B cell (primary cell): ENCODE measurements at regions not wholly inside any gene's neighbourhood (a gene's known extent, or its start where the extent isn't known, plus 50 kb on each side); places are given as distances from the start of the nearest gene placed in this dataset.

ENCODE experiments used
- ATAC-seq: fragments of 200-7000 bp; cut with Tn5 transposase; one replicate; pipeline ENCODE4 v1.10.0; 2021; ENCODE audit warnings: low read depth, mild to moderate bottlenecking, moderate number of reproducible peaks, moderate library complexity
- CTCF ChIA-PET: fragments of 350-600 bp; sonication (Branson Sonifier 250); formaldehyde crosslinking; loops from one replicate; lab custom pipeline; 2021; ENCODE audit warnings: antibody characterized with exemption, inconsistent platforms; lab: Charles Lee
- POLR2A ChIA-PET: fragments of 350-600 bp; sonication (Branson Sonifier 250); formaldehyde crosslinking; loops from one replicate; lab custom pipeline; 2021; ENCODE audit warnings: antibody characterized with exemption; lab: Charles Lee
- DNase-seq: peaks from one replicate; pipeline ENCODE4 v3.0.0; 2013
- H2AFZ ChIP-seq: 2 replicates; pipeline ENCODE4 v1.6.1; 2012; ENCODE audit warnings: mild to moderate bottlenecking, low read depth, low read length; ENCODE audit not compliant: insufficient read depth, poor library complexity, severe bottlenecking
- H3K27ac ChIP-seq, 2 donors: 1 replicate in 1 of 2; 2 replicates in 1 of 2; pipeline ENCODE4 v1.5.1; 2012 to 2013; ENCODE audit warnings: low read length in 2 of 2, mild to moderate bottlenecking in 2 of 2, moderate library complexity in 1 of 2
- H3K27me3 ChIP-seq, 4 experiments: fragments of 200-600 bp in 1 of 4; sonication (generic) in 1 of 4; replicated peaks in 1 of 4; 1 replicate in 2 of 4; 2 replicates in 2 of 4; pipeline versions ENCODE4 v1.6.1 to v1.7.0; 2013 to 2016; ENCODE audit warnings: low read length in 3 of 4, mild to moderate bottlenecking in 2 of 4, mixed read lengths in 1 of 4, moderate library complexity in 1 of 4; ENCODE audit not compliant: insufficient read depth in 4 of 4, control insufficient read depth in 3 of 4; ENCODE audit errors: control extremely low read depth in 1 of 4
- H3K36me3 ChIP-seq, 2 experiments: replicated peaks in 1 of 2; 1 replicate in 1 of 2; 2 replicates in 1 of 2; pipeline versions ENCODE4 v1.6.1 to v1.7.1; 2013; ENCODE audit warnings: low read length in 1 of 2; ENCODE audit not compliant: insufficient read depth in 2 of 2, control insufficient read depth in 1 of 2; ENCODE audit errors: control extremely low read depth in 1 of 2, extremely low read depth in 1 of 2
- H3K4me1 ChIP-seq, 2 donors: fragments of 200-600 bp in 1 of 2; sonication (generic) in 1 of 2; 1 replicate in 1 of 2; 2 replicates in 1 of 2; pipeline versions ENCODE4 v1.5.1 to v1.6.1; 2013 to 2017; ENCODE audit warnings: low read length in 2 of 2; ENCODE audit not compliant: control insufficient read depth in 2 of 2, insufficient read depth in 2 of 2
- H3K4me2 ChIP-seq: replicated peaks from 2 replicates; pipeline ENCODE3; 2012; ENCODE audit warnings: mild to moderate bottlenecking, low read depth, low read length; ENCODE audit not compliant: poor library complexity, severe bottlenecking
- H3K4me3 ChIP-seq, 5 experiments: fragments of 200-600 bp in 1 of 5; sonication (generic) in 1 of 5; 1 replicate in 3 of 5; 2 replicates in 2 of 5; pipeline versions ENCODE4 v1.5.1 to v1.7.0; 2011 to 2016; ENCODE audit warnings: low read length in 4 of 5, mild to moderate bottlenecking in 4 of 5, low read depth in 2 of 5, control low read depth in 1 of 5, moderate library complexity in 1 of 5; ENCODE audit not compliant: insufficient read depth in 1 of 5; ENCODE audit errors: control extremely low read depth in 1 of 5, extremely low read depth in 1 of 5
- H3K79me2 ChIP-seq: fragments of 200-600 bp; sonication (generic); one replicate; pipeline ENCODE4 v1.6.0; 2016; ENCODE audit warnings: low read length; ENCODE audit not compliant: control insufficient read depth, insufficient read depth
- H3K9ac ChIP-seq: fragments of 200-600 bp; sonication (generic); 2 replicates; pipeline ENCODE4 v1.6.1; 2017; ENCODE audit warnings: mild to moderate bottlenecking, low read length, moderate library complexity
- H3K9me3 ChIP-seq, 3 donors: one replicate each; pipeline versions ENCODE4 v1.6.1 to v1.7.1; 2013; ENCODE audit warnings: low read length in 2 of 3; ENCODE audit not compliant: control insufficient read depth in 2 of 3, insufficient read depth in 1 of 3; ENCODE audit errors: control extremely low read depth in 1 of 3
- H4K20me1 ChIP-seq: 2 replicates; pipeline ENCODE4 v1.6.0; 2012; ENCODE audit warnings: mild to moderate bottlenecking, low read length; ENCODE audit not compliant: insufficient read depth, control insufficient read depth, poor library complexity, severe bottlenecking
- H3K27ac Mint-ChIP-seq: one replicate; pipeline ENCODE4 v1.8.0; 2021; ENCODE audit warnings: mixed read lengths
- H3K27me3 Mint-ChIP-seq: one replicate; pipeline ENCODE4 v1.8.0; 2021; ENCODE audit warnings: mixed read lengths
- H3K4me1 Mint-ChIP-seq: one replicate; pipeline ENCODE4 v1.8.0; 2021; ENCODE audit warnings: mixed read lengths
- H3K4me3 Mint-ChIP-seq: one replicate; pipeline ENCODE4 v1.8.0; 2021; ENCODE audit warnings: mixed read lengths
- H3K9me3 Mint-ChIP-seq: one replicate; pipeline ENCODE4 v1.8.0; 2022; ENCODE audit warnings: mixed read lengths; ENCODE audit not compliant: insufficient read depth
- CTCF ChIP-seq: fragments of 200-600 bp; IDR thresholded peaks from one replicate; pipeline ENCODE4 v1.8.0; 2022; ENCODE audit warnings: antibody characterized with exemption, mild to moderate bottlenecking
- EZH2 ChIP-seq: IDR thresholded peaks from 2 replicates; pipeline ENCODE4 v1.6.1; 2012; ENCODE audit warnings: borderline replicate concordance, low read depth, mild to moderate bottlenecking, moderate library complexity, low read length; ENCODE audit not compliant: insufficient read depth, poor library complexity, severe bottlenecking
- WGBS: methylation state at CpG from one replicate; pipeline ENCODE4 v1.1.5; 2013; ENCODE audit warnings: missing lambda C conversion rate; ENCODE audit not compliant: insufficient coverage; 5-methylcytosine and 5-hydroxymethylcytosine counted together
- intact Hi-C: fragments of 100-400 bp; cut with micrococcal nuclease; formaldehyde crosslinking; loops from one replicate; pipeline ENCODE4 v1.10.0; 2022

GRCh38 chr1:60913039-60913438 is 169.3 kb upstream of the NFIA start:
- no peaks in the 10 kb centered on the region for H3K36me3 ChIP-seq
- no peaks in the 10 kb centered on the region for H3K27me3 ChIP-seq
- H3K4me2 ChIP-seq: no peak overlapping the region
- Mint-ChIP-seq H3K4me1 (no peaks in the 10 kb centered on the region), H3K27me3 (peaks cover 12% of the 10 kb centered on the region), H3K4me3 (no peak overlapping the region), H3K27ac (no peak overlapping the region), H3K9me3 (peaks cover 3% of the 10 kb centered on the region)
- TF ChIP-seq EZH2 (no peak), CTCF (no peak)
- H4K20me1 ChIP-seq: no peaks in the 10 kb centered on the region
- WGBS: 90% methylated on average over 2 of the region's 3 CpGs
- H2AFZ ChIP-seq: no peak overlapping the region
- intact Hi-C loops: no loop called here
- no peaks in the 10 kb centered on the region for H3K9me3 ChIP-seq
- POLR2A ChIA-PET: no interaction called here
- ATAC-seq: no peak
- no peaks in the 10 kb centered on the region for H3K79me2 ChIP-seq
- no peak overlapping the region for H3K9ac ChIP-seq
- no peaks in the 10 kb centered on the region for H3K4me1 ChIP-seq
- H3K27ac ChIP-seq: no peak overlapping the region
- CTCF ChIA-PET: no interaction called here
- no peak for DNase-seq
- H3K4me3 ChIP-seq: no peak overlapping the region

- Histone ChIP-seq H3K79me2 (no peaks in the 10 kb centered on the region), H2AFZ (no peak overlapping the region), H4K20me1 (no peaks in the 10 kb centered on the region), H3K9ac (no peak overlapping the region), H3K9me3 (no peaks in the 10 kb centered on the region), H3K27ac (no peak overlapping the region), H3K27me3 (no peaks in the 10 kb centered on the region), H3K4me2 (no peak overlapping the region), H3K36me3 (no peaks in the 10 kb centered on the region), H3K4me1 (no peaks in the 10 kb centered on the region), H3K4me3 (no peak overlapping the region)
- no peaks in the 10 kb centered on the region for H3K4me1 Mint-ChIP-seq
- H3K27me3 Mint-ChIP-seq: peaks cover 12% of the 10 kb centered on the region
- ATAC-seq (no peak), DNase-seq (no peak)
- WGBS: 2% methylated on average over 9 of the region's 9 CpGs
- H3K4me3 Mint-ChIP-seq: no peak overlapping the region
- H3K27ac Mint-ChIP-seq: no peak overlapping the region
- intact Hi-C loops: no loop called here
- TF ChIP-seq CTCF: no peak
- no peak for TF ChIP-seq EZH2
- POLR2A ChIA-PET: no interaction called here
- H3K9me3 Mint-ChIP-seq: peaks cover 3% of the 10 kb centered on the region
- CTCF ChIA-PET: interaction anchor here (0.9 kb wide), 1 partner anchor 13 kb away, joined by 3 read pairs; no protein-coding TSS in a partner anchor
Observed at GRCh38 chr1:60911966-60912697, 170.2 kb upstream of the NFIA start.
